ENCODE measurements at regions not wholly inside any gene's neighbourhood (a gene's known extent, or its start where the extent isn't known, plus 50 kb on each side); places are given as distances from the start of the nearest gene placed in this dataset.
A peak's percentile ranks its signal among the peaks of the same experiment; 100 is the strongest.

DNA sequence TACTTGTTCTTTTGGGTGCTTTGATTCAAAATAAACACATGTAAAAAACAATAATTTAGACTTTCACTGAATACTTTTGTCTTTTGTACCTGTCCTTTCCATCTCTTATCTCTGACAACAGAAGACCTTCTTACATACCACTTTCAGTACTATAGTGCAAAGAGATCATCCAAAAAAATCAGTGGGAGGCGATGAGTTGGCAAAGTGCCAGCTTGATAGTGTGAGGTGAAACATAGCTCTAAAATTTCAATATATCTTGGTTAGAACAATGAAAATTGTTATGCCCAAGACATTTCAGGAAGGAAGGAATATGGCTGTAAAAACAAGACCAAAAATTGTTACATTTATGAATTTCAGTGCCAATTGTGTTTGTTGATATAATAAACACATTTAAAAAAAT is 390.2 kb upstream of the COBL start:
- DNase-seq, result peak in 38 of 42 donors; percentile 9 to 72 (median 46)
- intact Hi-C loops (cut with DNase I), result no loop called here

DNA sequence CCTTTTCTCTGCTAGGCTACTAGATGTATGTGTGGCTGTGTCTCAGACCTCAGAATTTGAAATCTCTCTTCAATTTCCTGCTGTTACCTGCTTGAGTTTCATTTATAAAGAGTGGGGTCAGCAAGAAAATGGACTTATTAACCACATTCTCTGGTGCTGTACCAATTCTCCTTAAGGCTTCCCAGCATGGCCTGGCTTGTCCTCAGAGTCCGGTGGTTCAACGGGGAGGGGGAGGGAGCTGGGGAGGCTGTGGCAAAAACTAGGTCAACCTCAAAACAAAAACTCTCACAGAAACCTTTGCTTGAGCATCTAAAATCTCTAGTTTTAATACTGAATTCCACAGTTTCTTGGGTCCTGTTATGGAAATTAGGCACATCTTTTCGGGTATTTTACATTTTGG is 389.1 kb upstream of the COBL start:
- intact Hi-C loops (cut with DNase I), result no loop called here
- peak in 22 of 42 donors; percentile 5 to 71 (median 23) for DNase-seq

DNA sequence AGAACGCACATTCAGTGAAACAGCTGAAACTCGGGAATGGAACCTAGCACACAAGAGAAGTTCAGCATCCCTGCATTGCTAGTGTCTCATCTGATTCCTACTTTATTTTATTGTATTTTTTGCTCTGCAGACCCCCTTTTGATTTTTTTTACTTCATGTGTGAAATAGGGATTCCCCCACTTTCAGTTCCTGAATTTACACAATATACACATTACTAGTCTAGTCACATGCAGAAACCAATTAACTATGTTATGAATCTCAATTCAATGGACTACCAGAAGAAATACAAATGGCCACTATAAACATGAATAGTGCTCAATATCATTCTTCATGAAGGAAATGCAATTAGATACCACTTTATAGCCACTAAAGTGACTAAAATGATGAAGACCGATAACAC is 386.1 kb upstream of the COBL start:
- intact Hi-C loops (cut with DNase I), result no loop called here
- no peak for DNase-seq

DNA sequence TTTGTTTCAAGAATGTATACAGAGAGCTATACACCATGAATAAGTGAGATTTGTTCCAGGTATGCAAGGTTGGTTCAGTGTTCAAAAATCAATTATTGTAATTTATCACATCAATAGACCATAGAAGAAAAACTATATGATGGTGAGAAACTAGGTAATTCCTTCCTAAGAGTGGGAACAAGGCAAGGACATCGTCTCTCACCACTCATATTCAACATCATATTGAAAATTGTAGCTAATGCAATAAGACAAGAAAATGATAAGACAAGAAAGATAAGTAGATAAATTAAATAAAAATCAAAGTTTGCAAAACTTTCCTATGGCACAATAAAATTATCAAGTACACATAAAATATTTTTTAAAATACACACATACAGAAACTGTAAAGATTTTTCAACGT is 385.3 kb upstream of the COBL start:
- no peak for DNase-seq
- intact Hi-C loops (cut with DNase I), result no loop called here

DNA sequence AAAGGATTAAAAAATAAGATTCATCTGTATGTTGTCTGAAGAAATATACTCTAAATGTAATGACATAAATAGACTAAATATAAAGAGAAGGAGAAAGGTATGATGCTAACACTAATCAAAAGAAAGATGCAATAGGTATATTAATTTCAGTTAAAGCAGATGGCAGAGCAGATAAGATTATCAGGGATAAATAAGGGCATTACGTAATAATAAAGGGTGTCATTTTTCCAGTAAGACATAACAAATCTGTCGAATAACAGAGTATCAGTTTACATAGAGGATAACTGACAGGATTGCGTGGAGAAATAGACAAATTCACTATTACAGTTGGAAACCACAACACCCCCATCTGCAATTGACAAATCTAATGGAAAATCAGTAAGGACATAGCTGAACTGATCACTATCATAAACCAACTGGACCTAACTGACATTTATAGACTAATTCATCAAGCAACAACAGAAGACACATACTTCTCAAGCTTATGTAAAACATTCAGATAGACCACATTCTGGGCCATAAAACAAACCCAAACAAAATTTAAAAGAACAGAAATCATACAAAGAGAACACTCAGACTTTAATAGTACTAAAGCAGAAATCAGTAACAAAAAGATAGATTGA is 384.1 kb upstream of the COBL start:
- no peak for DNase-seq
- intact Hi-C loops (cut with DNase I), result no loop called here

DNA sequence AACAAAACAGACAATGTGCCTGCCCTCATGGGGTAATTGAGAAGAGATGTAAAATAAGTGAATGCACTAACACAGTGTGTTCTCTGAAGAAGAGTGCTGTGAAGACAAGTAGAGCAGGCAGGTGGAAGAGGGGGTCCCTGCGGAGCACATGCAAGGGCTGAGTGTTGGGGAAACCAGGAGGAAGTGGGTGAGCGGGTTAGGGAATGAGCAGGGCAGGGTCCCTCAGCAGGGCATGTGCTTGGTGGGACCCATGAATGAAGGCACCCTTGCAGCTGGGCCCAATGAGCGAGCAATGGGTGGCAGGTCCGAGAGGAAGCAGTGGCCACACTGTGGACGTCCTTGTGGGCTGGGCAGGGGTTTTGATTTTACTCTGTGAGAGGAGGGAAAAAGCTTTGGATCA is 376.6 kb upstream of the COBL start:
- intact Hi-C loops (cut with DNase I), result no loop called here
- DNase-seq, result no peak

DNA sequence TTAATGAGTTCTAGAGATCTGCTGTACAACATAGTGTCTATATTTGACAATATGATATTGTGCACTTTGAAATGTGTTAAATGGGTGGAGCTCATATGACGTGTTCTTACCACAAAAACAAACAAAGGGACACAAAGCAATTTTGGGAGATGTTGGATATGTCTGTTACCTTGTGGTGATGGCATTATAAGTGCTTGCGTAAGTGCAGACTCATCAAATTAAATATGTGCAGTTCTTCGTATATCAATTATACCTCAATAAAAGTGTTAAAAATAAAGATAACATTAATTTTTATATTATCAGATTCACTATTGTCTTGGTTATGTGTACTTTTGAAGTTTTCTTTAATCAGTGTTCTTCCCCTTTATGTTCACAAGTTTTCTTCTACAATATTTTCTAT is 372.9 kb upstream of the COBL start:
- no peak for DNase-seq
- intact Hi-C loops (cut with DNase I), result no loop called here

DNA sequence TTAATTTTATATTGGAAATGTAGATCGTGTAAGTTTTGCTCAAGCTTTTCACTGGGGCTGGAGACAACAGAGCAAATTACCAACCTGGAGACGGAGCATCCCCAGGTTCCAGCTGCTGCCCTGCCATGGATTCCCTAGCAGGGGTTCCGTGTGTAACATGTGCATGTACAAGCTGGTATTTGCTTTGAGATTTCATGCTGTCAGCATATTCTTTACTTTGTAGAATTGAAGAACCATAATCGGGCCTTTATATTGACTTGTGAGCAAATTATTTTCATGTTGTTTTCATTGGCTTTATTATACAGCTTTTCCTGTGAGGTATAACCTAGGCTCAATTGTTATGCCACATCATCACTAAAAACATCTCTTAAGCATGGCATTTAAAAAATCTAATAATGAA is 369.2 kb upstream of the COBL start:
- intact Hi-C loops (cut with DNase I), result no loop called here
- DNase-seq, result no peak

DNA sequence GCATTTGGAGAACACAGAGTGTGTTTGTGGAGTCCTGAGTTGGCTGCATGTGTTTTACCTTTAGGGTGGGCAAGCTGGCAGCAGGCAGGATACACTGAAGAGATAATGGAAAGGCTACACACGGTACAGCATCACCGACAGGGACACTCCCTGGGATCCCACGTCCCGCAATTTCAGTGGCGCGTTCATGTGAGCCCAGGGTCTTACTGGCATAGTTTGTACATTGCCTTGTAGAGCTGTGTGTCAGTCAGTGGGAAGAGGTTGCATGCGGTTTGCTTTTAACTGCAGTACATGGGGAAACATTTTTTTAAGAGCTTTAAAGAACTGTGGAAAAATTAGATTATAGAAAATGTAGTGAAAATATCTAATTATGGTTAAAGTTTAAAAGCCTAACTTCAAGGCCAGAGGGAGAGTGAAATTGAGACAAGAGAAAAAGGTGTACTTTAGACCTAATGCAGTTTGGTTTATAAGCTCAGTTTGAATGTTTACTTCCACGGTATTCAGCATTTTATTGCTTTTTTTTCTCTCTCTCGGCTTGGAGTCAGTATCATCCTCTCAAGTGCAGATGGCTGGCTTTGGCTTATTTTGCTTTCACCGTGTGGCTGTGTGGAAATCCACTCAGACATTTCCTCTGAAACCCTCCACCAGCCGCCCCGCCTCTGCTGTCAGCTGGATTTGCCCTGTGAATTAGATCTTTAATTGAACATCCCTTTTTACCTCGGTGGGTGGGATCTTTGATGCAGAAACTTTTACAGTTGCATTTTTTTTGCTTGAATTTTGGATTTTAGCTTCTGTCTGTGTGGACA is 364.2 kb upstream of the COBL start:
- intact Hi-C loops (cut with DNase I), result no loop called here
- DNase-seq, result no peak

DNA sequence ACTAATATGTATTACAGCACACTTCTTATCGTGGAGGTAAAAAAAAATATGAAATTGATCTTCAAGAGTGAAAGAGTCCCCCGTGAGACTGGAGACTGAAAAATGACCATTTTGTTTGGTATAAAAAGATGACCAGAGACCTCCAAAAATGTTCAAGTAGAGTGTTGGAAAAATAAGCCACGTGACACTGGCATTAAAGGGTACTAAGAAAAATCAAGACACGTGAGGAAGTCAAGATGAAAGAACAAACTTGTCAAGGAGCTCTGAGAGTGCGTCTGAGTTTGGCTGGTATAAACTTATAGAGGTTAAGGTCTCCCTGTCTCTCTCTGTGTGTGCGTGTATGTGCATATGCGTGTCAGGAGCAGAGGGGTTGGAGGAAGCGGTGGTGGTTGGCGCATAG is 362.7 kb upstream of the COBL start:
- intact Hi-C loops (cut with DNase I), result no loop called here
- DNase-seq, result no peak

DNA sequence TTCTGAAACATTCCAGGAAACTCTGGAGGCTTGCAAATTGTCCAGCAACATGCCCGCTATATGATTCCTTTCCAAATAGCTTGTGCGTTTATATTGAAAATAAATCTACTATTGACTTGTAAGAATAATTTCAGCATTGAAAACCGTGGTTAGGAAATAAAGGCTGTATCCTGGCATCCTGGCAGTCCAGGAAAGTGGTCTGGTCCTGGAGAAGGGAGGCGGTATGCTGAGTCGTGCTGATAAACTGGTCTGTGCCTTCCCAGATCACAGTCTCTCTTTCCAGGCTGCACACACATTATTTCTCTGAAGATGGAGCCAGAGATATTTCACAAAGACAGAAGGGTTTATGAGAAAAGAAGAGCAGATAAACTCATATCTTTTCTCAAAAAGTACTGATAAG is 350.1 kb upstream of the COBL start:
- intact Hi-C loops (cut with DNase I), result no loop called here
- DNase-seq, result no peak

DNA sequence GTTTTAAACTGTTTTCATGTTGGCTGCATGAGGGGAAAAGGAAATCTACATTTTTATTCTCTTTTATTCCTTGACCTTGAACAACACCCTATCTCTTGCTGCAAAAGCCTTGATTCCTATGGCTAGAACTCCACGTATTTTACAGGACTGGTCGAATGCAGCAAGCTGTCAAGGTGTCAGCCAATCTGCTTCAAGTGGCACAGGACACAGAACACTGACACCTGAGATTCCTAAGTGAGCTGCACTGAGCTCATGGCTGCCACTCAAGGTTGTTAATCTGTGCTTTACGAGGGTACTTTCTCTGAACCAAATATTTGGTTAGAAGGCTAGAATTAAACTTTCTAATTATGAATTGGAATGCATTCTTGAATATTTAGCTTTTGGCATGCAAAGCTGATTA is 349.7 kb upstream of the COBL start:
- intact Hi-C loops (cut with DNase I), result no loop called here
- DNase-seq, result no peak

DNA sequence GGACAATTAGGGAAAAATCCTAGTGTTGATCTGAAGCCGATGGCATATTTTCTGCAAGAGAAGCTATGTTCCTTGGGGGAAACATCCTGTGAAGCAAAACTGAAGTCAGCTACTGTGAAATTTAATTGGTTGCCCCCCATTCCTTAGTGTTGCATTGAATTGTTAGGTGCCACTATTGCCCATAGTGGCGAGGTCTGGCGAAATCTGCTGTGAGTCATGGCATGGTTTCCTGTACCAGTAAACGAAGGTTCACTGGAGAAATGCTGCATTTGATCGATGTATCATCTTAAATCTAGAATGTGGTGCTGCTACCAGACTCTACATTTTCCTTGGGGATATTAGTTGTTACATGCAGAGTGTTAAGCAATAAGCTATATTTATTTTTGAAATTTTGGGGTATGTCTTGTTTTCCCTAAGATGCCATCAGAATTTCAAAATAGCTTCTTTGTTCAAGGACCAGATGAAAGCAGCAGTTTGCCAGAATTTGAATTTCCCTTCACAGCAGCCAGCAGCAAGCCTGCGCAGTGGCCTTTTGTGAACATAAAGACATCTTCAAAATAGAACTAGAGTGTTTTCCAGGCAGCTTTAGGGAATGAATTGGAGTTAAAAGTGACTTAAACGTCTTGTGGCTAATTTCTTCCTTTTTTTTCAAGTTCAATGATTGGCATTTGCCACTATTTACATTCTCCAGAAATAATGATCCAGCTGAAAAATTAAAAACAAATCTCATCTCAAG is 348.6 kb upstream of the COBL start:
- peak in 1 of 42 donors; percentile 31 for DNase-seq
- intact Hi-C loops (cut with DNase I), result no loop called here

DNA sequence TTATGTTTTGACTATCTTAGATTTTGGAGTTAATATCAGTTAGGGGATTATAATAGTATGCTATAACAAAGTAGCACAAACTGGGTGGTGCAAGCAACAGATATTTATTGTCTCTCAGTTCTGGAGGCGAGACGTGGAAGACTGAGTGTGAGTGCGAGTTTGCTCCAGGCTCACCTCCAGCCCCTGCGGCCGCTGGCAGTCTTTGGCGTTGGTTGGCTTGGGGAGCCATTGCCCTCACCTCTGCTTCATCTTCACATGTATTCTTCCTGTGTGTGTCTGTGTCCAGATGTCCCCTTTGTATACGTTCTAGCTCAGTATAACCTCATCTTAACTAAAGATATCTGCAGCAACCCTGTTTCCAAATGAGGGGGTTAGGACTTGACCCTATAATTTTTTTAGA is 343.9 kb upstream of the COBL start:
- intact Hi-C loops (cut with DNase I), result no loop called here
- DNase-seq, result no peak

DNA sequence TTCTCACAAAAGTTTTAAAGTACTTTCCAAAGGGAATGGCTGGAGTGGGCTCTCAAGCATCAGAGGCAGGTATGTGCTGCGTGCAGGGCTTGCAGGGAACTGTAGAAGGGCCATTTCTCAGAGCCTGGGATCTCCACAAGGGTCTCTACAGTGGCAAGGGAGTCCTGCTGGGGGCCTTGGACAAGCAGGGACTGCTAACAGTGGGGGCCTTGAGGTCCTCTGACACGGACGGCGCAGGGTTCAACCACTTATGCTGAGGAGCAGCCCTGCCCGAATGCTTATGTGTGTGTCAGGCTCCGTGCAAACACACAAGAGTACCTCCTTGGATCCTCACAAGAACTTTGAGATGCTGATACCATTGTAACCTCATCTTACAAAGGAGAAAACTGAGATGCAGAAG is 342.1 kb upstream of the COBL start:
- DNase-seq, result no peak
- intact Hi-C loops (cut with DNase I), result no loop called here

DNA sequence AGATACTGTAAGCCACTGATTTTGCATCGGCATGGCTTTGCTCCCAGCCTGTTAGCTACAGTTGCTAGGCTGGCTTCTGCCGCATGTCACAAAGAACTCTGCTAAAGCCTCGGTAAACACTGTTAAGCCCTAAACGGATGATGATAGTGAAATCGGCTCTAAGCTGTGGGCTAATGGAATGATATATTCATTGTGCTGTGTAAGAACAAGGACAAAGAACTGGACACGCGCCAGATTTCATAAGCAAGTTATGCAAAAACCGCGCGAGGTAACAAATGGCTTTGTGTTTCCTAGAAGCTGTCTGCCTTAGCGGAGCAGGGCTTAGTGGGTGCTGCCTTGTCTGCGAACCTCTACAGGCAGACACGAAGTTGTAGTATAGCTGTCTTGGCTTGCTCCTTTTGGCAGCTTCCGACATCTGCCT is 331.3 kb upstream of the COBL start:
- peak in 36 of 42 donors; percentile 30 to 74 (median 49) for DNase-seq
- intact Hi-C loops (cut with DNase I), result no loop called here

DNA sequence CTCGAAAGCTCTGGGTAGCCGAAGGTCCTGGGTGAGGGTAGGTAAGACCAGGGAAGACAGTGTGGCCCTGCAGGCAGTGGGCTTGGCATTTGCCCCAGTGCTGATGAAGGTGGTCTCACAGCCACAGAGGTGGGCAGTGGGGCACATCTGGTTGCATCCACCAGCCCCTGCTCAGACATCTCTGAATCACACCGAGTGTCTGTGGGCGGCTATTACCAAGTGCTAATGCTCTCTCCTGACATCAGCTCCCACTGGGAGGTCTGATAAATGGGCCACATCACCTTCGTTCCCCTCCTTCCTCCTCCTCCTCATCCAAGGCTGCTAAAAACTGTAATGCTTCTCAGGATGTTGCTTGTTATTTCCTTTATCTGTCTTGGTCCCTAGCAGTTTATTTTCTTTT is 330.9 kb upstream of the COBL start:
- DNase-seq, result peak in 26 of 42 donors; percentile 15 to 75 (median 43)
- intact Hi-C loops (cut with DNase I), result no loop called here

DNA sequence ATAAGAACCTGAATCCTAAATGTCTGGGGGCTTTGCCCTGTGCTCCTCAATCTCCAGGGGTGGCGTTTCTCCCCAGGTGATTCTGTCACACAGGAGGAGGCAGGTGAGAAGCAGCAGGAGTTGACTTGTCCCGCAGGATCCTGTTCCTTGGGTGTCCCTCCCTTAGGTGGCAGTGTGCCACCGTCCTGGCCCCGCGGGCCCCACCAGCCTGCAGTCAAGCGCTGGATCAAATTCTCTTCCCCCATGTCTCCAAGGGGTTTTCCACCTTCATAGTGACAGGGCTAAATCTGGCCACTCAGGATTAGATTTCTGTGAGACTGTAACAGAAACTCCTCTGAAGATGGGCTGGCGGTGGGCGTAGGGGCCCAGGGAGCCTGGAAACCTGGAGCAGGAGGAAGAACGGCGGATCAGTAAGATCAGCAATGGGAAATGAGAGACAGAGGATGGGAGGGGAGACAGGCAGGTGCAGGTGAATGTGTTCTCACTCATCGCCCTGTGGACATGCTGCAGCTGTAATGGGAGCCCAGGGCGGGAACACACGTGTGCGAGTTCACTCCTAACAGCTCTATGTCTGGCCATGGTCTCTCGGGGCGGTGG is 329.2 kb upstream of the COBL start:
- no peak for DNase-seq
- intact Hi-C loops (cut with DNase I), result no loop called here

DNA sequence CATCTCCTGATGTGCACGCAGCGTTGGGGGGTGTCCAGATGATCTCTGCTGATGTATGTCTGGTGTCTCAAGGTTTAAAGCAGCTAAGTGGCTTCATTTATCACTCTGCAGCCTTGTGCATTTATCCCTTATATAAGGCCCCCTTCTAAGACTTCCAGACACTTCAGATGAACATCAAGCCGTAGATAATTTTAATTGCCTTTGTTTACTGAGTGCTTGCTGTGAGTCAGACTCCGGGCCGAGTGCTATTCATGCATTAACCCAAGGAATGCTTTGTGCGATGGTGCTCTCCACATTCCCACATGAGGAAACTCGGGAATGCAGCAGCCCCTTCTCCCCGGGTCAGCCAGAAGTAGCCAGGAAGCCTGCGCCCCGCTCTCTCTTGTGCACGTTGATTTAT is 328.6 kb upstream of the COBL start:
- DNase-seq, result no peak
- intact Hi-C loops (cut with DNase I), result no loop called here

DNA sequence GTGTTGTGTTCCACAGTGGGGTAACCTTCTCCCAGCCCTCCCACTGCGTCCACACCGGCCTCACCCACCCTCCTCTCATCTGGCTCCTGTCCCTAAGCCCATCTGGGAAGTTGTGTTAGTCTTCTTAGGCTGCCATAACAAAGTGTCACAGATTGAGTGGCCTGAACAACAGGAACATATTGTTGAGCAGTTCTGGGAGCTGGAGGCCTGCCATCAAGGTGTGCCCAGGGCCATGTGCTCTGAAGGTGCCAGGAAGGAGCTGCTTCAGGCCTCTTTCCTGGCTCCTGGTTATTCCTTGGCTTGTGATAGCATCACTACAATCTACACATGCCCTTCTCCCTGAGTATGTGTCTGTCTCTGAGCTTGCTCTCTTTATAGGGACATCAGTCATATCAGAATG is 327.6 kb upstream of the COBL start:
- intact Hi-C loops (cut with DNase I), result no loop called here
- DNase-seq, result no peak

Measured in head of caudate nucleus (tissue), 42 donors.